GM18861 (cell line): ENCODE measurements at regions not wholly inside any gene's neighbourhood (a gene's known extent, or its start where the extent isn't known, plus 50 kb on each side); places are given as distances from the start of the nearest gene placed in this dataset.
"Not testable (repeated sequence)": the region's sequence is repeated elsewhere in the genome, so short reads cannot be mapped to it uniquely, and the experiment has no call there.

Source experiments
- ATAC-seq: cut with Tn5 transposase; IDR thresholded peaks from one replicate; pipeline ENCODE4 v1.9.1; 2021; ENCODE audit not compliant: unreplicated experiment

DNA sequence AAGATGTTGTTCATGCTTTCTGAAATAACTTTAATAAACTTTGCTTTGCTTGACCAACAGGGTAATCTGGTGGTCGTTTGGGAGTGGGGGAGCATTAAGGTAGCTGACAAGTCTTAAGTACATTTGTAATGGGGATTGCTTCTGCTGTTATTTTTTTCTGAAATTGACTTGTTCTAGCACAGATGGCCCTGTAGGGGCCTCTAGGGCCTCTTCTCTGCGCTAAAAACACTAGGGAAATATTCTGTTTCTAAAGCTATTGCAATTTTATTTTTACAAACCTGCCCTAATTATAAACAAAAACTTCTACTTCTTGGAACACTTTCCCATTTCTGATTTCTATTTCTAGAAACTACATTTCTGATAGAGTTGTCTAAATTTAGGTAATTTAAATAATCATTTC, 191.3 kb upstream of the KCNJ3 start:
- no peak for ATAC-seq

DNA sequence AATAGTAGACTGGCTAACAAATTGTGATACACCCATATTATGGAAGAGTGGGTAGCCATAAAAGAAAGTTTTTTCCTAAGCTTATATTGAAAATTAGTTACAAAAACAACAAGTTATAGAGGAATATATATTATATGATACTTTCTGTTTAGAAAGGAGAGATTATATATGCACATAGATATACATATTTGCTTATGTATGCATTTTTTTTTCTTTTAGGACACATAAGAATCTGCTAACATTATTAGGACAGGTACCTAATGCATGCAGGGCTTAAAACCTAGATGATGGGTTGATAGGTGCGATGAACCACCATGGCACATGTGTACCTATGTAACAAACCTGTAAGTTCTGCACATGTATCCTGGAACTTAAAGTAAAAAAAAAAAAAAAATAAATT, 179.6 kb upstream of the KCNJ3 start:
- no peak for ATAC-seq

DNA sequence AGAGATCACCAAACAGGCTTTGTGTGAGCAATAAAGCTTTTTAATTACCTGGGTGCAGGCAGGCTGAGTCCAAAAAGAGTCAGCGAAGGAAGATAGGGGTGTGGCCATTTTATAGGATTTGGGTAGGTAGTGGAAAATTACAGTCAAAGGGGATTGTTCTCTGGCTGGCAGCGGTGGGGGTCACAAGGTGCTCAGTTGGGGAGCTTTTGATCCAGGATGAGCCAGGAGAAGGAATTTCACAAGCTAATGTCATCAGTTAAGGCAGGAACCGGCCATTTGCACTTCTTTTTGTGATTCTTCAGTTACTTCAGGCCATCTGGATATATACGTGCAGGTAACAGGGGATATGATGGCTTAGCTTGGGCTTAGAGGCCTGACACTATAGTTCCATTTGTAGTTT, 177.5 kb upstream of the KCNJ3 start:
- not testable (repeated sequence) for ATAC-seq

- ATAC-seq: no peak
These were observed 172.3 kb upstream of the KCNJ3 start for GRCh38 chr2:154526234-154526633.

GRCh38 chr2:154527962-154528361, 170.5 kb upstream of the KCNJ3 start:
- ATAC-seq: no peak

DNA sequence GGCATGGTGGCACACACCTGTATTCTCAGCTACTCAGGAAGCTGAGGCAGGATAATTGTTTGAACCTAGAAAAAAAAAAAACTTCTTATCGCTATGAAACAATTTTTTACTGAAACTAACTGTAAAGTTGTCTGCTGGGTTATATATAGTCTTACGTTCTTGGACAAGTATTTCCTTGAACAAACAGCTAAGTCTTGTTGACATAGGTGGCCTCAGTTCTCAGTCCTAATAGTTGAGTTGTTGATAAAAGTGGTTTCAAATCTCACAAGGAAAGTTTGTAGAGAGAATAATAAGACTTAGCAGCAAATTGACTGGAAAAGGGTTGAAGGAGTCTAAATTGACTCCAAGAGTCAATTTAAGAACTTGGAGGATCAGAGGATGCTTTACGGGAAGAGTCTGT, 166.5 kb upstream of the KCNJ3 start:
- ATAC-seq: no peak

DNA sequence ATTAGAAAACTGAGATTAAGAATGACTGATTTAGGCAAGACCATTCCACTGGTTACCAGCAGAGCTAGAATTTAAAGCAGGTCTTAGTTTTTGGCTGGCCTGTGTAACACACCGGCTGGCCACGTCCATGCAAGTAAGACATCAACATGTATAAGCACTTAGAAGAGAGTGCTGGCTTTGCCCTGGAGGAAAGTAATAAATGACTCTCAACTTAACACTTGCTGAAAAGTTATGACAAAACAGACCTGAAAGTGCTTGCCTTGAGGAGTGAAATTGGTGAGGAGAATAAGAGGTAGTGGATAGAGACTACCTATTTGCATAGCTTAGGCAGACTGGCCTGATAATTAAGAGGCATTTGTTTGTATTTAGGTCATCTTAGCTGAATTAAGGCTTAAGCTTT, 165.7 kb upstream of the KCNJ3 start:
- ATAC-seq: no peak

GRCh38 chr2:154533300-154533940, 165.1 kb upstream of the KCNJ3 start:
- ATAC-seq: no peak

DNA sequence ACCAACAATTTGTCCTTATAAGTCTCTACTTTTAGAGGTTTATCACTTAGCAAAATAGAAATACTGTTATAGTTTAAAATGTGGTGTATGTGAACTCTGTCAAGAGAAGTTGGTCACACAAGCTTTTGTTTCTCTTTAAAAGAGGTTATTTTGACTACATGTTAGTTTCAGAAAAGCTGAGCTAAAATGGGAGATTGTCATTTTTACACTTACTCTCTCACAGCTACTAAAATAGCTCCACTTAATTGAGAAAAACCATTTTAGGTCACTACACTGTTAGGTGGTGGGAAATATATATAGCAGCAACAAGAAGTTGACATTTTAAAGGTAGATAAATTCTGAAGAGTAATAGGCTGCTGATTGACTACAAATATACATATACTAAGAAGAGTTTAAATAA, 161.5 kb upstream of the KCNJ3 start:
- ATAC-seq: peak; percentile 50

GRCh38 chr2:154537843-154538450, 160.5 kb upstream of the KCNJ3 start:
- no peak for ATAC-seq

GRCh38 chr2:154546341-154546740, 152.2 kb upstream of the KCNJ3 start:
- ATAC-seq: no peak

DNA sequence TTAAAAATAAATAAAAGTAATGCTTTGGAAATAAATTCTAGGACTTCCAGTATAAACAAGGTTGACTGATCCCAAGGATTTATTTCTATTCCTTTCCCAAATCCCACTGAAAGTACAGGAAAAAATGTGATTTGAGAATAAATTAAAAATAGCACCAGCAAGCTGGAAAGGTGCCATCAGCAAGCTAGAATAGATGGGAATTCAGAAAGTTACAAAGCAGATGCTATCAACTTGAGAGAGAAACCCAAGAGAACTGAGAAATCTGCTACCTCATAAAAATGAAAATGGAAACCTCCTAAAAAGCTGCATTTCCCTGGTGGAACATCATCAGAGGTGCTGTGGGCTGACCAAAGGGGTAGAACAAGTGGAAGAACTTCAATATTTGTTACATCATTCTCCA, 148.6 kb upstream of the KCNJ3 start:
- ATAC-seq: no peak

DNA sequence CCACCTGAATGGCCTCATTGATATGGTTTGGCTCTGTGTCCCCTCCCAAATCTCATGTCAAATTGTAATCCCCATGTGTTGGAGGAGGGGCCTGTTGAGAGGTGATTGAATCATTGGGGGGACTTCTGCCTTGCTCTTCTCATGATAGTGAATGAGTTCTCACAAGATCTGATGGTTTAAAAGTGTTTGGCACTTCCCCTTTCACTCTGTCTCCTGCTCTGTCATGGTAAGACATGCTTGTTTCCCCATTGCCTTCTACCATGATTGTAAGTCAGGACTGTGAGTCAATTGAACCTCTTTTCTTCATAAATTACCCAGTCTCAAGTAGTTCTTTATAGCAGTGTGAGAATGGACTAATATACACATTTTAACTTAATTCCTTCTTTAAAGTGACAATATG, 146.8 kb upstream of the KCNJ3 start:
- no peak for ATAC-seq

GRCh38 chr2:154554046-154554445, 144.4 kb upstream of the KCNJ3 start:
- no peak for ATAC-seq

DNA sequence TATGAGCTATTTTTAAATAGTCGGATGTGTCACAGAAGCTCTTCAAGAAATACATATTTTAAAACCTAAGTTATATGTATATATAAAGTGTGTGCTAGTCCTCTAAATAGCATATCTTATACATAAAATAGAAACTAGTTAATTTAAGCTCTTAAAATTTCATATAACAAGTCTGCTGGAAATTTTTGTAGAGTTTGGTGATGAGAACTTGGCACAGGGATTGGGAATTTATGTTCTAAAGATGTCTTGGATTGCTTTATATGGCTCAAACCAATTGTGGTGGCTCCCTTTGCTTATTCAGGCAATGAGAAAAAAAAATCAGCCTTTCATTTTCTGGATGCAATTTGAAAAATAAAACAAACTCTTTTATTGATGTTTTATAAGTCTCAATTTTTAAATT, 142.8 kb upstream of the KCNJ3 start:
- ATAC-seq: no peak

- ATAC-seq: peak; percentile 78
These were observed 142.3 kb upstream of the KCNJ3 start for GRCh38 chr2:154556146-154556545.

DNA sequence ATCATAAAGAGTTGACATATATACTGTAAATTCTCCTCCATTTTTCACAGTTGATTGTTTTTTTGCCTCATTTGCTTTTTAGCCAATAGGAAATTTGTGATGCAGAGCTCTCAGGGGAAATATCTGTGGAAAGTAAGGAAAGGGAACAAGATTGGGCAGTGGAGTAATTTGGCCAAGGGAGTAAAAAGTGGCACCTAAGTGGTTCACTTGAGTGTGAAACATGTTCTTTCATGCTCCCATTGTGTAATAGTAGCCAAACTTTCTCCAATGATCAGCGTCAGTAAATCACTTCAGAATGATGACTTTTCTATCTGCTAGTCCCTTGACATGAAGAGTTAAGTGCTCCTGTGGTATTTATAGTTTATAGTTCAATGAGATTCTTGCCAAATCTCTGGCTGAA, 141.9 kb upstream of the KCNJ3 start:
- no peak for ATAC-seq

DNA sequence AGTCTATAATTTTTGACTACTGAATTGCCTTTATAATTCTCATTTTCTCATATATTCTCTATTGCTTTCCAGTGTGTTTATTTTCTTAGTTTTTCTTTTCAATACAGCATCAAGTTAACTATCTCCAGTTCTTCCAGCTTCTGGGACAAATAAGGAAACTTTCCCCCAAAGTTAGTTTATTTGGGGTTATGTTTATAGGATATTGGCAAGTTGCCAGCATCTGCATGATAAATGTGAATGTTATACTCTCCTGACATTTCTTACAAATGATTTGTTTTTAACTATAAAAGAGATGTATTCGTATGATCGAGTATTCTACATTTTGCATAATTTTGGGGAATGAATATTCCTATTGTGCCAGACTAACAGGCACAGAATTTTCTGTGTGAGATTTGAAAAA, 140.6 kb upstream of the KCNJ3 start:
- no peak for ATAC-seq

- ATAC-seq: no peak
These were observed 133.1 kb upstream of the KCNJ3 start for GRCh38 chr2:154565433-154565832.

DNA sequence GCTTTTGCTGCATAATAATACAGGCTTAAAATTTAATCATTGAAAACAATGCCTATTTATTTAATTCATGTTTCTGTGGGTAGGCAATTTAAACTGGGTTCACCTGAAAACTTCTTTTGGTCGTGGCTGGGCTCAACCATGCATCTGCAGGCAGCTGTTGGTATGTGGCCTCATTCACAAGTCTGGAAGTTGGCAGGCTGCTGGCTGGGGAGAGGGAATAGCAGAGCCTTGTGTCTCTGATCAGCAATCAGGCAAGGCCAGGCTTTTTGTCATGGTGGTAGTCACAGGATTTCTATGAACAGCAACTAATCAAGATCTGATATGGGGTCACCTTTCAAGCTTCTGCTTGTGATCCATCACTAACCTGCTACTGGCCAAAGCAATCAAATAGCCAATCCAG, 130.1 kb upstream of the KCNJ3 start:
- ATAC-seq: no peak

DNA sequence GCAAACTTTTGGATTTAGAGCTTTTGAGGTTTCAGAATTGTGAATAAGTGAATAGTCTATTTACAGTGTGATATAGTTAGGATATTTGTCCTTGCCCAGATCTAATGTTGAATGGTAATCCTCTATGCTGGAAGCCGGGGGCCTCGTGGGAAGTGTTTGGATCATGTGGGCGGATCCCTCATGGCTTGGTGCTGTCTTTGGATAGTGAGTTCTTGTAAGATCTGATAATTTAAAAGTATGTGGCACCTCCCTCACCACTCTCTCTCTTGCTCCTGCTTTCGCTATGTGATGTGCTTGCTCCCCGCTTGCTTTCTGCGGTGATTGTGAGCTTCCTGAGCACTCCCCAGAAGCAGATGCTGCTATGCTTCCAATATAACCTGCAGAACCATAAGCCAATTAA, 128.0 kb upstream of the KCNJ3 start:
- no peak for ATAC-seq

GRCh38 chr2:154576699-154577098, 121.8 kb upstream of the KCNJ3 start:
- not testable (repeated sequence) for ATAC-seq

DNA sequence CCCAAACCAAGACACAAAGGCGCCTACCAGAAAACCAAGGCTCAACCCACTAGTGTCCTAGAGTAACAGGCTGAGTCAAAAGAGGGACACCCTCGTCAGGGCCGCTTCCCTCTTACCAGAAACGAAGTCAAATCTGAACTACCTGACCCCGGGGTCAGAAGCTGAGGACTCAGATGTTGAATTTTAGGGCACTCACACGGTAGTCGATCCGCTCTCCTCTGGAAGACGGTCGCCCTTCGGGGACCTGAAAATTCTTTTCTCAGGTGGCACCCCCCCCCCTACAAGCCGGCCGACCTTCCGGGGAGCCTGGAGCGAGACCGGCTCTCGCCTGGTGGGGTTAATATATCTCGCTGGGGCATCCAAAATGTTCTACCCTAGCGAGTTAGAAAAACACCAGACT, 121.1 kb upstream of the KCNJ3 start:
- ATAC-seq: no peak
